ENCODE measurements at regions not wholly inside any gene's neighbourhood (a gene's known extent, or its start where the extent isn't known, plus 50 kb on each side); places are given as distances from the start of the nearest gene placed in this dataset.

DNA sequence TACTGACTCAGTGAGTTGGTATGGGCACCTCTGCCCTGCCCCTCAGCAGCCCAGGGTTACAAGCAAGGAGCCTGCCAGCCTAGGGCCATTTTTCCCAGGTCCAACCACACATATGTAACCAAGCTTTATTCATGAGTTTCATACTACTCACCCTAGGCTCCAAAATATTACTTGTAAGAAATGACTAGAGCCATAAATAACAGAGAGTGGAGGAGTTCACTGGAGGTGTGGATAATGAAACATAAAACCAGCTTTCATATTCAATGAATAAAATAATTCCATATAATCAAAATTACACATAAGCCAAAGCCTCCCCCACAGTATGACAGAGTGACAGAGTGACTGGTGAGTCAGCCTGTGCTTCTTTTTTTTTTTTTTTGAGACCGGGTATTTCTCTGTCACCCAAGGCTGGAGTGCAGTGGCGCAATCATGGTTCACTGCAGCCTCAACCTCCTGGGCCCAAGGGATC is 229.8 kb upstream of the SASH1 start:
- 80% methylated on average over 2 of the region's 2 CpGs; no CpG with 5 or more reads in 1 of the 2 experiments for WGBS, 2 experiments (ENCODE audit: extremely low coverage in 2 of 2, insufficient read length in 1 of 2)
- Histone ChIP-seq H3K4me1 (ENCODE audit: control insufficient read depth, insufficient read depth, low read length) (no peaks in the 10 kb centered on the region), H3K4me3 (ENCODE audit: insufficient read depth, low read depth, low read length) (no peak overlapping the region), H3K27ac (ENCODE audit: insufficient read depth, low read length) (no peak overlapping the region), H3K27me3 (ENCODE audit: control insufficient read depth, insufficient read depth, low read length) (no peaks in the 10 kb centered on the region), H4K91ac (ENCODE audit: insufficient read depth, low read depth, low read length) (no peak overlapping the region), H3K23ac (ENCODE audit: low read depth, low read length) (no peak overlapping the region), H4K20me1 (ENCODE audit: insufficient read depth, low read length) (no peaks in the 10 kb centered on the region), H3K4ac (ENCODE audit: low read depth, low read length) (no peak overlapping the region), H3K9ac (ENCODE audit: low read depth, low read length) (no peak overlapping the region), H3K18ac (ENCODE audit: low read depth, low read length) (no peak overlapping the region), H4K5ac (ENCODE audit: low read depth, low read length) (no peak overlapping the region), H2BK20ac (ENCODE audit: low read depth, low read length) (no peak overlapping the region), H2BK15ac (ENCODE audit: low read depth, low read length) (no peak overlapping the region), H2AK9ac (replicated peaks; ENCODE audit: low read depth, low read length, poor library complexity) (no peak overlapping the region), H3K4me2 (ENCODE audit: low read depth, low read length) (no peak overlapping the region), H2AFZ (replicated peaks; ENCODE audit: low read length, poor library complexity) (no peak overlapping the region), H3K9me3 (ENCODE audit: control insufficient read depth, insufficient read depth, low read length) (no peaks in the 10 kb centered on the region), H2BK5ac (ENCODE audit: low read depth, low read length, poor library complexity, severe bottlenecking) (no peak overlapping the region), H2BK120ac (ENCODE audit: low read depth, low read length) (no peak overlapping the region), H3K79me1 (ENCODE audit: low read depth in 1 of 2, low read length in 2 of 2) (no peaks in the 10 kb centered on the region), H3K36me3 (ENCODE audit: control insufficient read depth, insufficient read depth, low read length) (no peaks in the 10 kb centered on the region), H4K8ac (ENCODE audit: low read depth in 2 of 2, low read length in 2 of 2) (no peak overlapping the region), H3K14ac (replicated peaks; ENCODE audit: low read depth, low read length) (no peak overlapping the region), H3K56ac (ENCODE audit: extremely low read depth, insufficient read depth, low read length) (no peak overlapping the region), H2AK5ac (ENCODE audit: low read depth, low read length) (no peak overlapping the region), H3K9me1 (ENCODE audit: insufficient read depth, low read length) (0 out of 2 replicates have a peak, but pooled peaks cover 1% of the 10 kb centered on the region)
- ChIA-PET POLR2A (ENCODE audit: unreplicated experiment) (no interaction called here), CTCF (interaction anchor here (0.5 to 0.7 kb wide), 2 partner anchors 29 to 209 kb away, joined by 3 to 4 read pairs; no protein-coding TSS in a partner anchor)
- DNase-seq (no peak), ATAC-seq (ENCODE audit: low read depth) (no peak)
- intact Hi-C loops (cut with micrococcal nuclease) (no loop called here), in situ Hi-C loops (cut with MboI; ENCODE audit: low sequenced_read_pairs) (no loop called here), dilution Hi-C loops (cut with HindIII; ENCODE audit: low sequenced_read_pairs, unreplicated experiment) (no loop called here)
- BruUV-seq (replicated peaks), result no TSS peak
- TF ChIP-seq CEBPB (IDR thresholded peaks at IDR 0.05; ENCODE audit: low read depth, low read length) (no peak), SMC3 (IDR thresholded peaks at IDR 0.05; ENCODE audit: low read depth, low read length) (no peak), CTCF (conservative IDR thresholded peaks at IDR 0.05; ENCODE audit: low read depth, low read length) (no peak), CHD1 (IDR thresholded peaks at IDR 0.05; ENCODE audit: low read depth, low read length) (no peak), MAFK (IDR thresholded peaks at IDR 0.05; ENCODE audit: low read depth, low read length) (no peak), RAD21 (IDR thresholded peaks at IDR 0.05; ENCODE audit: low read length) (no peak), NFE2L2 (IDR thresholded peaks at IDR 0.05; ENCODE audit: low read depth, low read length) (no peak), RCOR1 (IDR thresholded peaks at IDR 0.05; ENCODE audit: insufficient replicate concordance, low read length) (no peak), POLR2A (IDR thresholded peaks at IDR 0.05; ENCODE audit: low read depth, low read length) (no peak), MAZ (IDR thresholded peaks at IDR 0.05; ENCODE audit: borderline replicate concordance, low read depth, low read length) (no peak), BHLHE40 (IDR thresholded peaks at IDR 0.05; ENCODE audit: low read depth, low read length) (no peak), RFX5 (IDR thresholded peaks at IDR 0.05; ENCODE audit: low read depth, low read length) (no peak), MXI1 (IDR thresholded peaks at IDR 0.05; ENCODE audit: borderline replicate concordance, low read depth, low read length) (no peak), ELK1 (IDR thresholded peaks at IDR 0.05; ENCODE audit: borderline replicate concordance, low read depth, low read length) (no peak), USF2 (IDR thresholded peaks at IDR 0.05; ENCODE audit: low read depth, low read length) (no peak), FOS (IDR thresholded peaks at IDR 0.05; ENCODE audit: low read depth, low read length) (no peak)

All from IMR-90 (cell line).